ENCODE measurements at regions not wholly inside any gene's neighbourhood (a gene's known extent, or its start where the extent isn't known, plus 50 kb on each side); places are given as distances from the start of the nearest gene placed in this dataset.

GRCh38 chr7:110336423-110336822, 754.5 kb upstream of the LRRN3 start:
- no peak for DNase-seq

- DNase-seq: no peak
Observed at GRCh38 chr7:110337646-110338045, 753.3 kb upstream of the LRRN3 start.

GRCh38 chr7:110347081-110347480, 743.8 kb upstream of the LRRN3 start:
- DNase-seq: no peak

GRCh38 chr7:110356438-110356837, 734.5 kb upstream of the LRRN3 start:
- DNase-seq: no peak

- no peak for DNase-seq
Observed at GRCh38 chr7:110358028-110358427, 732.9 kb upstream of the LRRN3 start.

- no peak for DNase-seq
Observed at GRCh38 chr7:110371709-110372108, 719.2 kb upstream of the LRRN3 start.

- no peak for DNase-seq
Observed at GRCh38 chr7:110372685-110373084, 718.2 kb upstream of the LRRN3 start.

GRCh38 chr7:110373416-110373815, 717.5 kb upstream of the LRRN3 start:
- no peak for DNase-seq

- no peak for DNase-seq
Observed at GRCh38 chr7:110373859-110374258, 717.1 kb upstream of the LRRN3 start.

- DNase-seq: no peak
Observed at GRCh38 chr7:110375068-110375467, 715.9 kb upstream of the LRRN3 start.

GRCh38 chr7:110382736-110383135, 708.2 kb upstream of the LRRN3 start:
- no peak for DNase-seq

- DNase-seq: no peak
Observed at GRCh38 chr7:110386006-110386405, 704.9 kb upstream of the LRRN3 start.

- DNase-seq: no peak
Observed at GRCh38 chr7:110386913-110387312, 704.0 kb upstream of the LRRN3 start.

- no peak for DNase-seq
Observed at GRCh38 chr7:110387689-110388088, 703.2 kb upstream of the LRRN3 start.

- DNase-seq: no peak
Observed at GRCh38 chr7:110388457-110388856, 702.5 kb upstream of the LRRN3 start.

GRCh38 chr7:110396021-110396420, 694.9 kb upstream of the LRRN3 start:
- no peak for DNase-seq

- DNase-seq: no peak
Observed at GRCh38 chr7:110397927-110398660, 692.8 kb upstream of the LRRN3 start.

GRCh38 chr7:110399421-110399820, 691.5 kb upstream of the LRRN3 start:
- no peak for DNase-seq

GRCh38 chr7:110400411-110400810, 690.5 kb upstream of the LRRN3 start:
- no peak for DNase-seq

- no peak for DNase-seq
Observed at GRCh38 chr7:110407242-110407641, 683.7 kb upstream of the LRRN3 start.

GRCh38 chr7:110407706-110408105, 683.2 kb upstream of the LRRN3 start:
- no peak for DNase-seq

- DNase-seq: no peak
Observed at GRCh38 chr7:110412614-110413013, 678.3 kb upstream of the LRRN3 start.

GRCh38 chr7:110413038-110413437, 677.9 kb upstream of the LRRN3 start:
- no peak for DNase-seq

- no peak for DNase-seq
Observed at GRCh38 chr7:110417611-110418010, 673.3 kb upstream of the LRRN3 start.

- no peak for DNase-seq
Observed at GRCh38 chr7:110418659-110419280, 672.2 kb upstream of the LRRN3 start.
